GM04504 (cell line): ENCODE measurements at regions not wholly inside any gene's neighbourhood (a gene's known extent, or its start where the extent isn't known, plus 50 kb on each side); places are given as distances from the start of the nearest gene placed in this dataset.
A peak's percentile ranks its signal among the peaks of the same experiment; 100 is the strongest.
"Not testable (repeated sequence)": the region's sequence is repeated elsewhere in the genome, so short reads cannot be mapped to it uniquely, and the experiment has no call there.

Experiments used
- DNase-seq: peaks from one replicate; pipeline ENCODE4 v3.0.0-alpha.2; 2012; ENCODE audit warnings: low read depth

DNA sequence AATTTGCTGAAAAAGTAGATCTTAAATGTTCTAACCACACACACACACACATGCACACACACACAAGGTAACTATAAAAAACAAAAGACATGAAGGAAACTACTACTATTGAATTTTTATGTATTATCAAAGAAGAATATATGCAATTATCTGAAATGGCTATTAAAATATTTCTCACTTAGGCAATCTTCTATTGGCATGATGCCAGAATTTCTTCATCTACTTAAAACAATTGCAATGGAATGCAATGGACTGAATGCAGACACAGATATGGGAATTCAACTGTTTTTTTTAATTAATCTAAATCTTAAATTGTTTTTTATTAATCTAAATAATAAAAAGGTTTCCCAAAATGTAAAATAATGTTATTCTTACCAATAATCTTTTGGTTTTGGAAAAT is 152.6 kb upstream of the SMLR1 start:
- DNase-seq: no peak

DNA sequence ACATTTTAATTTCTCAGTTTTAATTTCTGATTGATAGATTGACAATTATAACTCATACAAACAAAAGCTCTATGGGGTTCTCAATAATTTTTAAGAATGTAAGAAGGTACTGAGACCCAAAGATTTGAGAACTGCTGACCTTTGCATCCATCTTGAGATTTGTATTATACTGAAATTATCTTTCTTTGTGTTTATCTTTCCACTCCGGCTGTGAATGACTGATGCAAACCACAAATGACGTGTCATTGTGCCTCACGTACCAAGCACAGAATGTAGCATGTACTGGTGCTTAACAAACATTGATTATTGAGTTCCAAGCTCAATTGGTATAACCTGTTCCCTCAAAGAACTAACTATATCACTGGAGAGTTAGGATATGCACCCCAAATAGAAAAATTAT is 152.1 kb upstream of the SMLR1 start:
- DNase-seq: no peak

DNA sequence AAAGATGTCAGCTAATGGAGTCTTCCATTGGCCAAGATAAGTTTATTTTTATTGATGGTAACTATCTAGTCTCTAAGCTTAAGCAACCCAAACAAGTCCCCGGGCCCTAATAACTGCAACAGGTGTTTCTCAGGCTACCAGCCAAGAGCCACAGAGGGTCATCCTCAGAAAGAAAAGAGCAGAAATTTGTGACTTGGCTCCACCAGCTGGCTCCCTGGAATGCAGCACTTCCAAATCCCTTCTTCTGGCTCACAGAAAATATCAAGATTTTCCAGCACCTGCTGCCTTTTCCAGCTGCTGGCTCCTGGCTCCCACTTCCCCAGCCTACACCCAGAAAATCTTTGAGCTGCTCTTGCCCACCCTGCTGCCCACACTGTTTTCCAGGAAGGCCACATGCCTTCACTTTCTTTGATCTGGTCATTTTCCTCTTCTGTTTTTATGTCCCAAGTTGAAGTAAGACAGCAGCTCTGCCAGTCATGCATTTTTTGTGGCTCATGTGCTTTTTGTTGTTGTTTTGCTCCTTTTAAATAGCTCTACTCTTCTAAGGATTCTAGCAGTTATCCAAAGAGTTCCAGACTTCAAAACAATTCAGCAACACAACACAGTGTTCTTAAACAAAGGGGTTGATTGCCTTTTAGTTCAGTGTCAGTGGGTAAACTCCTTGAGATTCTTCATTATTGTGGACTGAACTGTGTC is 151.0 kb upstream of the SMLR1 start:
- DNase-seq: no peak

DNA sequence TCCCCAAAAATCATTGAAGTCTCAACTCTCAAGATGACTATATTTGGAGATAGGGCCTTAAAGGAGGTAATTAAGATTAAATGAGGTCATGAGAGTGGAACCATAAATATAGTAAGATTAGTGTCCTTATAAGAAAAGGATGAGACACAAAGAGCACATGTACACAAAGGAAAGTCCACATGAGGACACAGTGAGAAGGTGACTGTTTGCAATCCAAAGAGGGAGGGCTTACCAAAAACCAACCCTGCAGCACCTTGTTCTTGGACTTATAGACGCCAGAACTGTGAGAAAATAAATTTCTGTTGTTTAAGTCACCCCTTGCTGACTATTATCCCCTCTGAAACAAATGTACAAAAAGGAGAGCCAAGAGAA is 150.4 kb upstream of the SMLR1 start:
- DNase-seq: no peak

DNA sequence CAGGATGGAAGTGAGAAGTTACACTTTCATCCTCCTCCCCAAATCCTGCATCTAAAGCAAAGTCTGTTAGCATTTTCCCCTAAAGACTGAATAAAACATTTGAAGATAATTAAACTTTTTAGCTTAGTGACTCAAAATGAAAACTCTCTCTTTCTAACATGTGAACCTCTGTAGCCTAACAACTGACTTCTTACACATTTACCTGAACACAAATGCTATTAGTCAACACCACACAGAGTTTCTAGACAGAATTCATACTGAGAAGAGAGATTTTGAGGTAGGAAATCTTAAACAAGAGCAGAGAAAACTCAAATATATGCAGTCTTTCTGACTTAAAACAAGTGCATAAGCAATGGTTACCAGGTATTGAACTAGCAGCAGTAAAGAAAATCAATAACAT is 149.9 kb upstream of the SMLR1 start:
- DNase-seq: no peak

DNA sequence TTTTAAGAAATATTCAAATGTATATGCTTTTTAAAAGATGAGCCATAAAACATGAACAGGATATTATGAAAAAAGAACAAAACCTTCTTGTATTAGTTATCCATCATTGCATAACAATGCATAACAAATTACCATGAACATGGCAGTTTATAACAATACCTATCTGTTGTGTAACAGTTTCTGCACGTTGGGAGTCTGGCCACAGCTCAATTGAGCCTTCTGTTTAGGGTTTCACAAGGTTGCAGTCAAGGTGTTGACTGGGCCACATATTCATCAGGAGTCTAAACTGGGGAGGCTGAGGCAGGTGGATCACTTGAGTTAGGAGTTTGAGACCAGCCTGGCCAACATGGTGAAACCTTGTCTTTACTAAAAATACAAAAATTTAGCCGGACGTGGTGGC is 149.4 kb upstream of the SMLR1 start:
- no peak for DNase-seq

DNA sequence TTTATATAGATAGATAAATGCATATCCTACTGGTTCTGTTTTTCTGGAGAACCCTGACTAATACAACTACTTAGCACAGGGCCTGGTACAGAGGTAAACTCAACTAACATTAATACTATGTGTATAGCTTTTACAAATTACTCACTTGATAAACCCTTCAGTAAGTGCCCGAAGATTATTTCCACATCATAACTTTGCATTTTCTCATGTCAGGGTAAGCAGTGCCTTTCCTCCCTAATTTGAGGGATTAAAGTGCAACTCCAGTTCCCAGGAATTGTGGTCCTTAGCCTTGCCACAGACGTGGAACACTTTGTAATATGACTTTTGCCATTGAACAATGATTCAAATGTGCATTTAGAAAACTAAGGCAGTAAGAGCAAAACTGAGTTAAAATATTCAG is 147.5 kb upstream of the SMLR1 start:
- DNase-seq: no peak

DNA sequence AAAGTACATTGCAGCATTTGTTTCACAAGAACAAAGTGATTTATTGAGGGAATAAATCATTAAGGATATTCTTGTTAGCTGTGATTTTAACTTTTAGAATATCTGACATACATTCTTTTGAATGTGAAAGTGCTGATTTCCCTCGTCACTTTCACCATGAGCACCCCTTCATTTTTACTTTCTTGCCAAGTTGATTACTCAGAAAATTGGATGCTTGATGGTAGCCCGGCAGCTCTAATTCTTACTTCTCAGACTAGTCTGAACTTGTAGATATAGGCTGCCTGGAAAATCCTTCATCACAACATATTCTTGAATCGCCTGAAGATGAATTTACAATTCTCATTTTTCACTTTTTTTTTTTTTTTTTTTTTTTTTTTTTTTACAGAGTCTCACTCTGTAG is 147.1 kb upstream of the SMLR1 start:
- DNase-seq: no peak

DNA sequence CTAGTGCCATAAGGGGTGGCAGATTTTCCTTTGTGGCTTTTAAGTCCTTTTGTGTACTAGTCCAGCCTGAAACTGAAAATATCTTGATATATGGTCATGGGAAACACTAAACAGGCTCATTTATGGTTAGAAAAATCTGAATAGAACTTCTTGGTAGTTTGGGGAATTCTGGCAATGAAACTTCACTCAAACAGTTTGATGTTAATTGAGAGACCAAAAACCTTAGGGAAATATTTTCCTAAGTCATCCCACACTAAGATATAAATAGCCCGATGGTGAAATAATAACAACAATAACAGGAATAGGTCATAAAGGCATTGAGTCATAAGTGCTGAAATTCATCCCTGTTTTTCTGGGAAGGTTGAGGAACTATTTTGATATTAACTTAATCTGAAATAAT is 146.2 kb upstream of the SMLR1 start:
- DNase-seq: peak; percentile 42

DNA sequence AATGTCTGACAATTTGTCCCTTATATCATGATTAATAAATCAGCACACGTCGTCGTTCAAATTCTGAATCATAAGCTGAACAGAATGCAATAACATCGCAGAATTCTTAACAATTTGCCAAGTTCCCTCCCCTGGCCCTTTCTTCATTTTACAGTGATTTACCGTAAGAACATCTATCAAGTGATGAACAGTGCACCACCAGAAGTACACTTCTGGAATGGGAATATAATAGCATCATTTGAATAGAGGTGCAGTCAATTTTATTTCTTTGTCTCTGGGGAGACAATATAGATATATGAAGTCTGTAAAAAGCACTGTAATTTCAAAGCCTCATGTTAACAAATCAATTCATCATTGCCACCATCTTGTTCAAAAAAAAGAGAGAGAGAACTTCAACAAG is 145.1 kb upstream of the SMLR1 start:
- DNase-seq: no peak

DNA sequence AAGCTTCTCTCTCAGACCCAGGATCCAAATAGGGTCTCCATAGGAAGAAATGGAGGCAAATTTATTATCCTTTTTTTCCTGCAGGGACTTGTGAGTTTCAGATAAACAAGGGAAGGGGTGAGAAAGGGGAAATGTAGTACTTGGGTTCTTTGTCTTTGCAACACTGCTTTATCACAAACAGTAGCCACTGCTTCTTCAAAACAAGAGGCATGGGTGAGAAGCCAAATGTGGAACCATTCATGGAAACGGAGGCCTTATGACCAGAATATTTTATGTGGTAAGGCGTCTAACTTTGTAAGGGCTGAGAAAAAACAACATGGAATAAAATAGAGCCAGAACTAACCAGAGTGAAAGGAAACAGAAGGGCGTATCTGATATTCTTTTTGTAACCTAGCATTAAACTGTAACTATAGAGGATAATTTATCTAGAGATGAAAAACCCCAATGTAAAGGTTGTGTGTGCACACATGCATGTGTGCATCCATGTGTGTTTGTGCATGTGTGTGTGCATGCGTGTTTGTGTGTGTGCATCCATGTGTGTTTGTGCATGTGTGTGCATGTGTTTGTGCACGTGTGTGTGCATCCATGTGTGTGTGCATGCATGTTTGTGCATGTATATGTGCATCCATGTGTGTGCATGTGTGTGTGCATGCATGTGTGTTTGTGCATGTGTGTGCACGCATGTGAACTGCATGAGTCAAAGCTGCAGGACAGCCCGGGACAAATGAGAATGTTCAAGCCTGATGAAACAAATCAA is 143.3 kb upstream of the SMLR1 start:
- no peak for DNase-seq

DNA sequence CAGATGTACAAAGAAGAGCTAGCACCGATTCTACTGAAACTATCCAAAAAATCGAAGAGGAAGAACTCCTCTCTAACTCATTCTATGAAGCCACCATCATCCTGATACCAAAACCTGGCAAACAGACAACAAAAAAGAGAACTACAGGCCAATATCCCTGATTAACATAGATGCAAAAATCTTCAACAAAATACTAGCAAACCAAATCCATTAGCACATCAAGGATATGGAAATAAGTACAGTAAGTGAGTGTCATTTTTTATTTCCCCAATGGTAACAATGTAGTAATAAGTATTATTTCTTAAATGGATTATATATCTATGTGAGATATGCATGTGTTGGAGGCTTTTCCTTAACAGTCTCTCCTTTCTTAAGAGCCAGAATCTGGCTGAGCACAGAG is 134.5 kb upstream of the SMLR1 start:
- no peak for DNase-seq

DNA sequence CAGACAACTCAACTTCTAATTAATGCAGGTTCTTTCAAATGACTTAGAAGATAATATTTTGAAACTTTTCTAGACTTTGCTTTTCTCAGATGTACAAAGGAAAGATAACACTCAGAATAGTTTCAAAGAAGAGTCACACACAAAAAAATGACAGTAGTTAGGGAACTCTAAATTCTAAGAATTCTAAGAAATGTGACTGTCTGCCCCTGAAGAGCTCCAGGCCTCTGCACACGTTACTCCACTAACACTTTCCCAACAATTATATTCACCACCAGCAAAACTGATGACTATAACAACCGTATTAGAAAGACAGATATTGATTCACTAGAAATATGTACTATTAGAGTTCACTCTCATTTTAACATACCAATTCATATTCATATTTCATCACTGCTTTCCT is 133.3 kb upstream of the SMLR1 start:
- DNase-seq: no peak

DNA sequence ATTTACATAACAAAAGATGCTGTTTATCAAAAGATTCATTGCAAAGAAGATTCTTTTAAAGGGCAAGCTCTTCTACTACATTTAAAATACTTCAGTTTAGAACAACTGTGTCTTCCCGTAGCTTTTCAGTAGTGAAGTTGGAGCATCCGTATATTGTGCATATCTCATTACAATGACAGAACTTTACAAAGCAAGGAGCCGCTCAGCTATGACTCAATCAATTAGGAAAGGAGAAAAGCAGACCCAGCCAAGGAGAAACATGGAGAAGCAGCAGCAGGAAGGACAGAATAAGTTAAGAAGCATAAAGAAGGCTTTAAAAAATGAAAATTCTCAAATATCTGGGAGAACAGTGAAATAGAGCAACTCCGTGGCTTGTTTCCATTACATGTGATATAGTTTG is 132.6 kb upstream of the SMLR1 start:
- DNase-seq: no peak

DNA sequence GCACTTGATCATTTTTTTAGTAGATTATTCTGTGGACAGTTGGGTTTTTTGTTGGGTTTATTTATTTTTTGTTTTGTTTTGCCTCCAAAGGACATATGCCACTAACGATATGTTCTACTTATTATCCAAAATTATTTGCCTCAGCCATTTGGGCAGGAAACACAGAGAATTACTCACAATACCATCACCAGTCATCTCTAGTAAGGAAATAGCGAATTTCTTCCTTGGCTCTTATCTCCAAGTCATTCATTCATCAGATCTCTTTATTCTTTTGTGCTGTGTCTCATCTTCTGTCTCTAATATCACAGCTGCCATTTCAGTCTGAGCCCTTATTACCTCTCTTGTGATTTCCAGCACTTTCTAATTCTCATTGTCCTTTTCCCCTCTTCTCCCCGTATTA is 130.4 kb upstream of the SMLR1 start:
- no peak for DNase-seq

DNA sequence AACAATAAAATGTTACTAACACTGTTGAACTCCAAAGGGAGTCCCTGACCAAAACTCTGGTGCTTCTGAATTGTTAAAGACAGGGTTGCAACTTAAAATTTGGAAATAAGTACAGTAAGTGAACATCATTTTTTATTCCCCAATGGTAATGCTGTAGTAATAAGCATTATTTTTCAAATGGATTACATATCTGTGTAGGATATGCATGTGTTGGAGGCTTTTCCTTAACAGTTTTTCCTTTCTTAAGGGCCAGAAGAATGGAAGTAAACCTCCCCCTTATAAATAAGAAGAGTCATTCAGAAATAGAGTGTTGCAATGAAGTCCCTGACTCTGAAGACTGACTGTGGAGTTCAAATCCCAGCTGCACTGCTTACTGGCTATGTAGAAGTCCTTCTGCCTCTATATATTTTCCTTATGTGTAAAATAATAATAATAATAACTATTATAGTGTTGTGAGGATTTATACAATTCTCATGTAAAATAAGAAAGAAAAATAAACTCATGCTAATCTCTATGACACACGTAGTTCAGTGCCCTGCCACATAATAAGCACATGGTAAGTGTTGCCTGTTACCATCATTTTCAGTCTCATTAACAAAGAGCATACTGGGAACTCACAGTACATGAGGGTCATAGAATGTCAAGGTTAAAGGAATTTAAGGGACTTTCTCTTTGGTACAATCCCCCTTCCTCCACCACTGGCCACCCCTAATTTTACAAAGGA is 129.8 kb upstream of the SMLR1 start:
- no peak for DNase-seq

DNA sequence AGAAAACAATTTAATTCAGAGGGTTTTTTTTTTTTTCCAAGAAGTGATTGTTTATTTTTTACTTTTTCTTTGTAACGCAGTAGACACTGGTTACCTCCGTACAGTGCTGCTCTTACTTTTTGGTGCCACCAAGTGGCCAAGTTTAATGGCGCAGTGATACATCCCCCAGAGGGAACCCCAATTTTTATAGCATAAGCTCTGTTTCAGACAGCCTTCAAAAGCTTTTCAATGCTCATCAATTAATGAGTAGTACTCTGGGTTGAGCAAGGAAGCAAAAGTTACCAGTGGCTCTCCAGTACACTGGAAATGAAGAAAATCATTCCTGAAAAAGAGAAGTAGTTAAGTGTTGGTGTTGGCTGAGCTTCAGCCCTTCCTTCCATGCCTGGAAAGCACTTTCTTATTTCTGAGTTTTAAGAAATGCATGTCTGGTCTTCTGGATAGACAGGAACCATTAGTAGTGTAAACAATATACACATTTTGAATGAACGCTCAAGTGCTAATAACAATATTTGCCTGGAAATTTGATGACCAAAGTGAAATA is 129.1 kb upstream of the SMLR1 start:
- DNase-seq: no peak

DNA sequence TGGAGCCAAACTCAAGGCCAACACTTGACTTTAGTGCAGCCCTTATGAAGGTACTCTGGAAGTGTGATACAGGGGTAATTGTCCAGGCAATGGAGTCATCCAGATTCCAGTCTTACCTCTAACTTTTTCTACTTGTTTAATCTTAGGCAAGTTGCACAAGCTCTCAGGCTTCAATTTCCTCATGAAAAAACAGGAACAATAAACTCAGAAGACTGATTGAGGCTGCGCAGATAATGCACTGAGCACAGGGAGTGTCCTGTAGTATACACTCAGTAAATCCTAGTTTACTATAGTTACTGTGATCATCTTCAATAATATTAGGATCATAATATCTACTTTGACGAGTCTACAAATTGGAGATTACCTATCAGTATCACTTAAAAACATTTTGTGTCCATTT is 127.5 kb upstream of the SMLR1 start:
- no peak for DNase-seq

DNA sequence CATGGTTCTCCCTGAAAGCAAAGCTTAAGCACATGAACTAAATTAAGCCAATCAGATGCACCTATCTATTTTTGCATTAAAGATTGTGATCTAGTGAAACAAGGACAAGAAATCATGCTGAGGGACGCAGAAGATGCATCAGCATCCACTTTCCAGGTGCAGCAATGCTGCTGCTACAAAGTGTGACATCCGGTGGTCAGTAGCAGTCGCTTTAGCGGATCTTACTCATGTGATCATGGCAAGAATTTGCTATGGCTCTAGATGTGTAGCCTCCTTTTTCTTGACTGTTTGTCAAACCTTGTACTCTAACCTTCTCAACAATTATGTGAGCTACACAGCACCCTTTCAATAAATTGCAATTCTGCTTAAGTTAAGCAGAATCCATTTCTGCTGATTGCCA is 126.8 kb upstream of the SMLR1 start:
- DNase-seq: no peak

DNA sequence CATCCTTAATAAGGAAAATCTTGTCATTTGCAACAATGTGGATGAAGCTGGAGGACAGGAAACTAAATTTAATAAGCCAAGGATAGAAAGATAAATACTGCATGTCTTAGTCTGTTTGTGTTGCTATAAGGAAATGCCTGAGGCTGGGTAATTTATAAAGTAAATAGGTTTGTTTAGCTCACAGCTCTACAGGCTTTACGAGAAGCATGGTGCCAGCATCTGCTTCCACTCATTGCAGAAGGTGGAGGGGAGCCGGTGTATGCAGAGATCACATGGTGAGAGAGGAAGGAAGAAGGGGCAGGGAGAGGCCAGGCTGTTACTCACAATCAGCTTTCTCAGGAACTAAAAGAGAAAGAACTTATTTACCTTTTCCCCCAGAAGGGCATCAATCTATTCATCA is 118.9 kb upstream of the SMLR1 start:
- DNase-seq: peak; percentile 19

DNA sequence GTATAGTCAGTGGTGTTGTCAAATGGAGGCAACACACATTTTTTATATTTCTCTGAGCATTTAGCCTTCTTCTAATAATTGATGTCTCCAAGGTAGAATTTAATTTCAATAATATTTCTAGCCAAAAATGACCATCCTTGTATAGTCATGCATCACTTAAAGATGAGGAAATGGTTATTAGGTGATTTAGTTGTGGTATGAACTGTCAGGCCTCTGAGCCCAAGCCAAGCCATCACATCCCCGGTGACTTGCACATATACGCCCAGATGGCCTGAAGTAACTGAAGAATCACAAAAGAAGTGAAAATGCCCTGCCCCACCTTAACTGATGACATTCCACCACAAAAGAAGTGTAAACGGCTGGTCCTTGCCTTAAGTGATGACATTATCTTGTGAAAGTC is 115.6 kb upstream of the SMLR1 start:
- not testable (repeated sequence) for DNase-seq

DNA sequence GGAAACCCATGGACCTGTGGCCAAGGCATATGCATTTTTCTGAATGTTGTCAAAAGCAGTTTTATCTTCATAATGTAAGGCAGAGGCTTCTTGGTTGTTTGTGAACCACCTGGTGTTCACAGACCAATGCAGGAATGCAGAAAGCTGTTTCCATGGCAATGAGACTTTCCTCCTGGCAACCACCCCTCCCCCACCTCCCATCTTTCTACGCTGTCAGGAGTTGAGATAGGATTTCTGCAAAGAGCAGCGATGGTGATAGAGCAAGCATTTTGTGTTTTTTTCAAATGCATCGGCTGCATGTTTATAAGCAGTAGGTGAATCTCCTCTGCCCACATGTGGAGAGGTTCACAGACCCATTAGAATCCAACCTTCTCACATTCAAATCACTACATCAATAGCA is 114.1 kb upstream of the SMLR1 start:
- no peak for DNase-seq

DNA sequence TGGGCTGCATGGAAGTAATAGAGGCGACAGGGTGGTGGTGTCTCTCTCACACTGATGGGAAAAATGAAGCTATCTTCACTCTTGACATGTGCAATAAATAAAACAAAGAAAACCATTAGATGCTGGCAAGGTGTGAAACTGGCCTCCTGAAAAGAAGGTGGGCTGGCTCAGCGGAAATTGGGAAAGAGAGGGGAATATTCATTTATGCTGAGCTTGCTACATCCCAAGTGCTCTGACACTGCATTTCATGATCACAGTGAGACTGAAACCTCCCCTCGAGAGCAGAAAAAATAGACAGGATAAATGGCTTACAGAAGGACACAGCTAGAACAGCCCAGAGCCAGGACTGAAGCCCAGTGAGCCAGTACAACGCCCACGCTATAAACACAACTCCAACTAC is 112.1 kb upstream of the SMLR1 start:
- DNase-seq: no peak
